ENCODE measurements at regions not wholly inside any gene's neighbourhood (a gene's known extent, or its start where the extent isn't known, plus 50 kb on each side); places are given as distances from the start of the nearest gene placed in this dataset.
"Not testable (repeated sequence)": the region's sequence is repeated elsewhere in the genome, so short reads cannot be mapped to it uniquely, and the experiment has no call there.

- no peak for DNase-seq (ENCODE audit: insufficient read length, low spot score)
- no peak for FAIRE-seq
- TF ChIP-seq POLR2A (IDR thresholded peaks at IDR 0.05; ENCODE audit: low read depth, low read length) = no peak
Measured at GRCh38 chr7:39810204-39810642, 139.8 kb upstream of the CDK13 start.

DNA sequence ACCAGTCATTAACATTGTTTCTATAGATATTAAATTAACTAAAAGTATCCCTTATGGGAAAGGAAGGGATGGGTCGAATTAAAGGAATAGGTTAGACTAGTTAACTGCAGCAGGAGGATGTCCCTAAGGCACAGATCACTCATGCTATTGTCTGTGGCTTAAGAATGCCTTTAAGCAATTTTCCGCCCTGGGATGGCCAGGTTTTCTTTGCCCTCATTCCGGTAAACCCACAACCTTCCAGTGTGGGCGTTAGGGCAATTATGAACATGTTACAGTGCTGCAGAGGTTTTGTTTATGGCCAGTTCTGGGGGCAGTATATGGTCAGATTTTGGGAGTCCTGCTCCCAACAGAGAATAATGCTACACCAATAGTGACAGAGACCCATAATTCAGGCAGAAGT lies 139.3 kb upstream of the CDK13 start:
- no peak for FAIRE-seq
- no peak for DNase-seq (ENCODE audit: insufficient read length, low spot score)
- TF ChIP-seq POLR2A (IDR thresholded peaks at IDR 0.05; ENCODE audit: low read depth, low read length) = no peak

- FAIRE-seq (no peak), DNase-seq (ENCODE audit: insufficient read length, low spot score) (no peak)
- TF ChIP-seq POLR2A (IDR thresholded peaks at IDR 0.05; ENCODE audit: low read depth, low read length) = no peak
Measured at GRCh38 chr7:39811161-39811614, 138.9 kb upstream of the CDK13 start.

GRCh38 chr7:39816462-39817060 lies 133.5 kb upstream of the CDK13 start:
- no peak for DNase-seq (ENCODE audit: insufficient read length, low spot score)
- FAIRE-seq = no peak
- no peak for TF ChIP-seq POLR2A (IDR thresholded peaks at IDR 0.05; ENCODE audit: low read depth, low read length)

GRCh38 chr7:39819514-39819913 lies 130.5 kb upstream of the CDK13 start:
- FAIRE-seq = no peak
- DNase-seq (ENCODE audit: insufficient read length, low spot score) = no peak
- no peak for TF ChIP-seq POLR2A (IDR thresholded peaks at IDR 0.05; ENCODE audit: low read depth, low read length)

DNA sequence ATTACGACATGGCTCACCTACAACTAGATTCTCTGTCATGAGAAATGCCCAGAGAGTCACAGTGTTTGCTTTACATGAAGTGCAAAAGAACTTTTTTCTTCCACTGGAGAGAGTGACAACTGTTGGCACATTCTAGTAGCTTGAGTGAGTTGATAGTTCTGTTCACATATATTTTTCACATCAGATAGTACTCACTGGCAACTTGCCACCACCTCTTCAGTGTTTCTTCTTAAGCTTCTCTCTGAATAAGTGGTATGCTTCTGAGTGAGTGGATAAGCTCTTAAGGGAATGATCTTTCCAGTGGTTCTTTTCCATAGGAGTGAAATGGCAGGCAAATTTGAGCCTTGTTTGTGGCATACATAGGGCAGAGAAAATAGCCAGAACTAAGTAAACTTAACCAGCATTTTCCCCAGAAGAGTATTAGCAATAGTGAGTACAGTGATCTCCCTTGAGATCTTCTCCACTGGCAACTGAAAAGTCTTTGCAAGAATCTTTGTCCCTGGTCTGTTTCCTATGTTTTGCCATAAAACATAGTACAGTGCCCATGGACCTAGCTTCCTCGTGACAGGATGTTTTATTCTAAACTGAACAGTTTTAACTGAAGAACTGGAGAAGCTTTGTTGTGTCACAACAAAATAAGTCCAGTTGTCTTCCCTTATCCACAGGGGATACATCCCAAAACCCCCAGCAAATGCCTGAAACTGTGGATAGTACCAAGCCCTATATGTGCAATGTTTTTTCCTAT lies 125.4 kb upstream of the CDK13 start:
- no peak for FAIRE-seq
- no peak for TF ChIP-seq POLR2A (IDR thresholded peaks at IDR 0.05; ENCODE audit: low read depth, low read length)

DNA sequence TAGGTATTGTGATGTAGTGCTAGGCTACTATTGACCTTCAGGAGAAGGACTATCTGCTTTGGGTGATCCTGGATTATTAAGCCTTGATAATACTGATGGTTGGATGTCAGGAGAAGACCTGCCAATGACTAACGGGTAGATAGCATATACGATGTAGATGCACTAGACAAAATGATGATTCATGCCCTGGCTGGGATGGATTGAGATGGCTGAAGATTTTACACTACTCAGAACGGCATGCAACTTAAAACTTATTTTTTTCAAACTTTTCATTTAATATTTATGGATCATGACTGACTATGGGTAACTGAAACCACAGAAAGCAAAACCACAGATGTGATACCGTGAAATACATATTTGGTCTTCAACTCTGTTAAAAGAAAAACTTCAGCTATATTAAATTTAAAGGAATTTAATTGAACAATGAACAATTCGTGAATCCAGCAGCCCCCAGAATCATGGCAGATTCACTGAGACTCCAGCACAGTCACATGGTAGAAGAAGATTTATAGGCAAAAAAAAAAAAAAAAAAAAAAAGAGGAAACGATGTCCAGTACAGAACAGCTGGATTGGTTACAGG lies 124.6 kb upstream of the CDK13 start:
- TF ChIP-seq POLR2A (IDR thresholded peaks at IDR 0.05; ENCODE audit: low read depth, low read length) = no peak
- DNase-seq (ENCODE audit: insufficient read length, low spot score) (no peak), FAIRE-seq (no peak)

More for the DNA sequence above, 125.4 kb upstream of the CDK13 start:
- DNase-seq (ENCODE audit: insufficient read length, low spot score) = no peak

DNA sequence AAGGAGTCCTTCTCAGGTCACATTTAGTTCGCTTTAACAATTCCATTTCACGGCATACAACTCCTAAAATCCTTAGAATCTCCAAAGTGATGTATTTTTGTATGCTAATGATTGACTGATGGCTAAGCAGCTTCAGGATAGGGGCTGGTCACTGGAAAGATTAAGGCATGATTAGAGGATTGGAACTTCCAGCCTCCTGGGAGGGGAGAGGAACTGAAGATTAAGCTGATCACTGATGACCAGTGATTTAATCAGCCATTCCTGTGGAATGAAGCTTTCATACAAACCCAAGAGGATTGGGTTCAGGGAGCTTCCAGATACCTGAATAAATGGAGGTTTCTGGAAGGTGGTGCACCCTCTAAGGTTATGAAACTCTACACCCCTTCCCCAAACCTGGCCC lies 123.9 kb upstream of the CDK13 start:
- TF ChIP-seq POLR2A (IDR thresholded peaks at IDR 0.05; ENCODE audit: low read depth, low read length) = no peak
- FAIRE-seq = no peak

GRCh38 chr7:39827571-39827970 lies 122.5 kb upstream of the CDK13 start:
- no peak for TF ChIP-seq POLR2A (IDR thresholded peaks at IDR 0.05; ENCODE audit: low read depth, low read length)
- FAIRE-seq (no peak), DNase-seq (ENCODE audit: insufficient read length, low spot score) (no peak)

More for the DNA sequence above, 123.9 kb upstream of the CDK13 start:
- DNase-seq (ENCODE audit: insufficient read length, low spot score) = no peak

- FAIRE-seq (no peak), DNase-seq (ENCODE audit: insufficient read length, low spot score) (no peak)
- no peak for TF ChIP-seq POLR2A (IDR thresholded peaks at IDR 0.05; ENCODE audit: low read depth, low read length)
Measured at GRCh38 chr7:39829028-39829427, 121.0 kb upstream of the CDK13 start.

DNA sequence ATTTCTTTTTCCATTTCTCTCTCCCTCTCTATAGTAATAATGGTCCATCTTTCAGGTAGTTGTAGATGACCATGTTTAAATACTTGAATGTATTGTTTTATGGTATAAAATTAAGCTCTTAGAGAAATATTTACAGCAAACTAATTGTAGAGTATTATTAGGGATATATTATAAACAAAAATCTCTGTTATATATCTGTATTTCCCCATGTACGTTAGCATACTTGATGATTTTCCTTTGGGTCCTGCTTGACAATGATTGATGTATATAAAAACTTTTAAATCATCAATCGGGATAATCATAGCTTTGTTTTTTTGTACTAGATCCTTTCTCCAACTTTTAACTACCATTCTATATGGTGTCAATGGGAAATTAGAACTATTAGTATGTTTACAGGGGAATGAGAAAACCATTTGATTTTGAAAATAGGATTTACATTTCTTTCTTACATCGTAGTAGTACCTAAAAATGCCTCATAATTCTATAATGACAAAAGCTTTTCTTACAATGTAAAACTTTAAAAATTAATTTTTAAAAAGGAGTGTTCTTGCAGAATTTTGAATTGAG lies 117.5 kb upstream of the CDK13 start:
- TF ChIP-seq POLR2A (IDR thresholded peaks at IDR 0.05; ENCODE audit: low read depth, low read length) = no peak
- FAIRE-seq (no peak), DNase-seq (ENCODE audit: insufficient read length, low spot score) (no peak)

GRCh38 chr7:39833180-39833799 lies 116.8 kb upstream of the CDK13 start:
- FAIRE-seq = not testable (repeated sequence)

GRCh38 chr7:39833865-39834634 lies 116.0 kb upstream of the CDK13 start:
- not testable (repeated sequence) for FAIRE-seq

More at GRCh38 chr7:39833180-39833799, 116.8 kb upstream of the CDK13 start:
- not testable (repeated sequence) for DNase-seq (ENCODE audit: insufficient read length, low spot score)

More at GRCh38 chr7:39833865-39834634, 116.0 kb upstream of the CDK13 start:
- not testable (repeated sequence) for DNase-seq (ENCODE audit: insufficient read length, low spot score)
